Iris pigment epithelial cell (primary cell): ENCODE measurements at regions not wholly inside any gene's neighbourhood (a gene's known extent, or its start where the extent isn't known, plus 50 kb on each side); places are given as distances from the start of the nearest gene placed in this dataset.
"Not testable (repeated sequence)": the region's sequence is repeated elsewhere in the genome, so short reads cannot be mapped to it uniquely, and the experiment has no call there.

Source experiments
- DNase-seq: peaks from one replicate; pipeline ENCODE4 v3.0.0-alpha.2; 2011; ENCODE audit warnings: low read depth

- DNase-seq: no peak
Observed at GRCh38 chr3:6273878-6274277, 587.0 kb upstream of the GRM7 start.

GRCh38 chr3:6281662-6282061 is 579.3 kb upstream of the GRM7 start:
- no peak for DNase-seq

- DNase-seq: no peak
Observed at GRCh38 chr3:6282918-6283317, 578.0 kb upstream of the GRM7 start.

- DNase-seq: no peak
Observed at GRCh38 chr3:6287088-6287875, 573.6 kb upstream of the GRM7 start.

- DNase-seq: no peak
Observed at GRCh38 chr3:6301626-6302025, 559.3 kb upstream of the GRM7 start.

GRCh38 chr3:6315906-6316305 is 545.0 kb upstream of the GRM7 start:
- no peak for DNase-seq

- DNase-seq: no peak
Observed at GRCh38 chr3:6321999-6322398, 538.9 kb upstream of the GRM7 start.

GRCh38 chr3:6326771-6327170 is 534.1 kb upstream of the GRM7 start:
- DNase-seq: no peak

- not testable (repeated sequence) for DNase-seq
Observed at GRCh38 chr3:6340980-6341325, 520.0 kb upstream of the GRM7 start.

- DNase-seq: no peak
Observed at GRCh38 chr3:6351752-6352151, 509.2 kb upstream of the GRM7 start.

- DNase-seq: no peak
Observed at GRCh38 chr3:6354653-6355052, 506.3 kb upstream of the GRM7 start.

GRCh38 chr3:6362406-6362805 is 498.5 kb upstream of the GRM7 start:
- no peak for DNase-seq

GRCh38 chr3:6367171-6367570 is 493.7 kb upstream of the GRM7 start:
- DNase-seq: no peak

GRCh38 chr3:6392123-6392522 is 468.8 kb upstream of the GRM7 start:
- no peak for DNase-seq

GRCh38 chr3:6394944-6395343 is 466.0 kb upstream of the GRM7 start:
- DNase-seq: no peak

GRCh38 chr3:6396631-6397030 is 464.3 kb upstream of the GRM7 start:
- DNase-seq: no peak

- DNase-seq: not testable (repeated sequence)
Observed at GRCh38 chr3:6402666-6403065, 458.2 kb upstream of the GRM7 start.

GRCh38 chr3:6406923-6407322 is 454.0 kb upstream of the GRM7 start:
- not testable (repeated sequence) for DNase-seq

GRCh38 chr3:6416049-6416661 is 444.8 kb upstream of the GRM7 start:
- no peak for DNase-seq

GRCh38 chr3:6417174-6417573 is 443.7 kb upstream of the GRM7 start:
- DNase-seq: no peak

- DNase-seq: no peak
Observed at GRCh38 chr3:6418485-6418884, 442.4 kb upstream of the GRM7 start.

GRCh38 chr3:6421666-6422445 is 439.1 kb upstream of the GRM7 start:
- DNase-seq: no peak

- no peak for DNase-seq
Observed at GRCh38 chr3:6425289-6425820, 435.6 kb upstream of the GRM7 start.
